Right renal cortex interstitium (tissue), 3 donors: ENCODE measurements at regions not wholly inside any gene's neighbourhood (a gene's known extent, or its start where the extent isn't known, plus 50 kb on each side); places are given as distances from the start of the nearest gene placed in this dataset.

ENCODE experiments used
- DNase-seq, 3 donors: peaks; one replicate each; pipeline ENCODE4 v3.0.0-alpha.2; 2013; ENCODE audit warnings: low read depth in 3 of 3, low spot score in 2 of 3

GRCh38 chr9:7549249-7549648 is 250.3 kb downstream of the DMAC1 start:
- DNase-seq = peak in 1 of 3 donors; percentile 35

GRCh38 chr9:7546261-7546660 is 253.3 kb downstream of the DMAC1 start:
- no peak for DNase-seq

DNA sequence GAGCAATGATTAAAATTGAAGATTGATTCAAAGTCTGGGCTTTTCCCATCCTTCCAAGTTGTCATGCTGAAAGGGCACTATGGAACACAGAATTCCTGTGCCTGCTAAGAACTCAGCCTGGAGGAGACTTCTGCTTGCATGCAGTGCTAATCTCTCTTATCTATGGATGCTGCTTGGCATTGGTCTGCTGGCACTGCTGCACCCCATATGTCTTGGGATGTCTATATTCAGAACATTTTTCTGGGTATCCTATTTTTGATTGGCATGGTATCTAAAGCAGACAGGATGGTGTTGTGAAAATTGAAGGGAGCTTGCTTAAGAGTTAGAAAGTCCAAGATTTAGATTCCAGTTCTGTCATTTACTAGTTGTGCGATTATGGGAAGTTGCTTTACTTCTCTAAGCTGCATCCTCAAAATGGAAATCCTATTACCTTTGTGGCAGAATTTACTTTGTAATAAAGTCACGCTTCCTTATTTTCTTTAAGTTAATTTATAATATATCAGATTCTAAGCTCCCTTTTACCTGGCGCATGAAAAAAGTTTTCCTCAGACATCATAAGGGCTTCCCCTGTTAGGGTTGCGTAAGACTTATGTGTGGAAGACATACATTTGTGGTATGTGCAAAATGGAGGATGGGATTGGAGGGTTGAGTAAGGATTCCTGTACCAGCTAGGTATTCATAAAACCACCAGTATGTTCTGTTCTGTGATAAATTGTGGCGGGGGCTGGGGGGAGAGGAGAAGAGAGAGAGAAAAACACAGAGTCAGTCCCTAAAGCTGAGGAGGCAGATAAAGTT is 254.0 kb downstream of the DMAC1 start:
- DNase-seq = no peak

- DNase-seq = no peak
Observed at GRCh38 chr9:7542693-7543092, 256.9 kb downstream of the DMAC1 start.

- no peak for DNase-seq
Observed at GRCh38 chr9:7542126-7542525, 257.5 kb downstream of the DMAC1 start.

DNA sequence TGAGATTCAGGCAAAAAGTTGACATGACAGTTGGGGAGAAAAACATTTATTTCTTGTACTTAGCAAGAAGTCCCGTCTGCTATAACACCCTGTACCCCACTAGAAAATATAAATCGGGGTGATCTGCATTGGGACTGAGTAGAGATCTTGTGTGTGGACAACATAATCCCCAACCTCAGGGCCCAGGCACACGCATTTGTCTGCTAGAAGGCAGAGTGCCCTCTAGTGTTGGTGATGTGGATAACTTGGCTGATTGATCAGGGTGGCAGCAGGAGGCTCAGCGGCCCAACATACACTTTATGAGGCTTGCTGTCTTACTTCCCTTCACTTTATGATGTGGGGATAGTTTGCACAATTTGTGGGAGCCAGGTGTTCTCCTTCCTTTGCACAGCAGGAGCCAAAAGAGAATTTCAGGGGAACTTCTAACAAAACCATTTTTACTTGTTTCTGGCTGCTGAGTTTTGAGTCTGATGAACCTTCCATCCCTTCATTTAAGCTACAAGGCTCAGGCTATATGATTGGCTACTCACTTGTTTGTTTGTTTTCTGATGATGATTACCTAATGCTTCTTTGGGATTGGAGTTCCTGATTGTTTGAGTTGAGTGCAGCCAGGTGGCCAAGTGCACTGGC is 263.2 kb downstream of the DMAC1 start:
- no peak for DNase-seq

- no peak for DNase-seq
Observed at GRCh38 chr9:7534211-7534935, 265.2 kb downstream of the DMAC1 start.

GRCh38 chr9:7533376-7534090 is 266.0 kb downstream of the DMAC1 start:
- no peak for DNase-seq

DNA sequence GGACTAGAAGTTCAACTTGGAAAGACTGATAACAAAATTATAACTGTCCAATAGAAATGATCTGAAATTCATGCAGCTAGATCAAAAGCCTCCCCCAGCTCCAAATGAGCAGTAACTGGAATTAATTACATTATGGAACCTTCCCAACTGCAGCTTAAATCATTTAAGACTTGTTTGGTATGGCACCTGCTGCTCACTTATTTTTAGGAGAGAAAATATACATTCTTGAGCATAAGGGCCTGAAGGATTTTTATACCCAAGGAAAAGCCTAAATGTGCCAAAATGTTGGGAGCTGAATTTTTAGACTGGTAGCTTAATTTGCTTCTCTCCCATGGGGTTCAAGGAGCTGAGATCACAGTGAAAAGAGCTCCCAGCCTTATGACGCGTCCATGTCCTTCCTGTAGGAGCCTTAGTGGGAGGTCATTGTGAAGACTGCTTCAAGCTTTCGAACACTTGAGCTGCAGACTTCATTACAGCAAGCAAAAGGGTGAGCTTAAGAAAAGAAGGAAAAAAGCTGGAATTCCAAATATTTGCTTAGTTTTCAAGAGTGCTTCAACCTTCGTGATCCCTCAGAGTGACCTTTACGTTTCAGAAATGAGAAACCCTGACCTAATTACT is 276.0 kb downstream of the DMAC1 start:
- DNase-seq = no peak

- DNase-seq = no peak
Observed at GRCh38 chr9:7520396-7520795, 279.2 kb downstream of the DMAC1 start.

DNA sequence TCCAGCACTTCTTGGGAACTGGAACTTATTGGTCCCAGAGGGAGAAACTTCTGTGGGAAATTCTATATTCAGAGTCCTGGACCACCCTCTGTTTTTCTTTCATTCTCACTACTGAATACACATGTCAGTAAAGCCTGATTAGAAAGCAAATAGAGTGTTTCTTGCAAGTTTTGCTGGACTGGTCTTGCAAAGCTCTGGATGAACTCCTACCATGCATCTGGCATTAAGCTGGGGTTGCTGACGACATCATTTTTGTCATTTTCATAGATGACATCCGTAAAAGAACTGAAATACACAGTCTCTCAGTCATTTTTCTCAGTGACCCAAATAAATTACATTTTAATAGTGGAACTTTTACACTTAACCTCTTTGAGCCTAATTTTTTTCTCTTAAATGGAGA is 283.2 kb downstream of the DMAC1 start:
- no peak for DNase-seq

- DNase-seq = no peak
Observed at GRCh38 chr9:7510199-7510598, 289.4 kb downstream of the DMAC1 start.

DNA sequence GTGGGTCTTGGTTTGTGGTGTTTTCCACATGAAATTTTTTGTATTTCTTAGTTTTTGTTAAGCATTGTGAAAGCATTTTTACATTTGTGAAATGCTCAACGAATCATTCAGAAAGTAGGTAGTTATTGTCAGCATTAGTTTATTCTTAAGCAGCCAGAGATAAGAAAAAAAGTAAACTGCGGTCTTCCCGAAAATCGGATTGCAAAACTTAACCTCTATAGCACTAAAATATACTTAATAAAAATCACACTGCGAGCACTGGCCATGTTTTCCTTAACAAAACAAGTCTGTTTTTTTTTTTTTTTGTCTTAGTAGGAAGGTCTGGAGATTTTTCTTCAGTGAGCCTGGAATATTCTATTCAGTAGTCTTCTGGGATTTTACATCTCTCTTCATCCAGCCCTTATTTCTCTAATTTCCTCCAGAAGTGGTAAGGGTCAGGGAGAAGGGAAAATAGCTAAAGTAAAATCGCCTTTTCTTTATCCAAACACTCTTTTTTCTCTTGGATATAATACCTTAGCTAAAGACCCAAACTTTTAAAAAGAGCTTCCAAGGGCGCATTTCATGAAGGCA is 289.9 kb downstream of the DMAC1 start:
- DNase-seq = no peak

DNA sequence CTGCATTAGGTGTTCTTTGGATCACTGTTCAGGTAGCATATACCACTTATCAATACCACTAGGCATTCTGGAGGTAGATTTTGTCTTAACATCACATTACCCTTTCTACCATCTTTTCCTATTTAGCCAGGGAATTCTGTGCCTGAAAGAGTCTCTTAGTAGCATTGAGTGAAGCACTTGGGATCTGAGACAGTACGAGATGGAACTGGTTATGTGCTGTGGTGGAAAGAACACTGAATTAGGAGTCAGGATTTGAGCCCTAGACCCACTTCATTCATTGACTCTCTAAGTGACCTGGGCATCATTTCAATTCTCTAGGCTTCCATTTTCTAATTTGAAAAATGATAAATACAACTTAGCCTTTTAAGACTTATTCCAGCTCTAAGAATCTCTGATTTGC is 291.1 kb downstream of the DMAC1 start:
- no peak for DNase-seq

- no peak for DNase-seq
Observed at GRCh38 chr9:7507566-7508270, 291.9 kb downstream of the DMAC1 start.

GRCh38 chr9:7507026-7507425 is 292.6 kb downstream of the DMAC1 start:
- DNase-seq = no peak

GRCh38 chr9:7500521-7500920 is 299.1 kb downstream of the DMAC1 start:
- DNase-seq = no peak

- DNase-seq = no peak
Observed at GRCh38 chr9:7491641-7492040, 307.9 kb downstream of the DMAC1 start.

DNA sequence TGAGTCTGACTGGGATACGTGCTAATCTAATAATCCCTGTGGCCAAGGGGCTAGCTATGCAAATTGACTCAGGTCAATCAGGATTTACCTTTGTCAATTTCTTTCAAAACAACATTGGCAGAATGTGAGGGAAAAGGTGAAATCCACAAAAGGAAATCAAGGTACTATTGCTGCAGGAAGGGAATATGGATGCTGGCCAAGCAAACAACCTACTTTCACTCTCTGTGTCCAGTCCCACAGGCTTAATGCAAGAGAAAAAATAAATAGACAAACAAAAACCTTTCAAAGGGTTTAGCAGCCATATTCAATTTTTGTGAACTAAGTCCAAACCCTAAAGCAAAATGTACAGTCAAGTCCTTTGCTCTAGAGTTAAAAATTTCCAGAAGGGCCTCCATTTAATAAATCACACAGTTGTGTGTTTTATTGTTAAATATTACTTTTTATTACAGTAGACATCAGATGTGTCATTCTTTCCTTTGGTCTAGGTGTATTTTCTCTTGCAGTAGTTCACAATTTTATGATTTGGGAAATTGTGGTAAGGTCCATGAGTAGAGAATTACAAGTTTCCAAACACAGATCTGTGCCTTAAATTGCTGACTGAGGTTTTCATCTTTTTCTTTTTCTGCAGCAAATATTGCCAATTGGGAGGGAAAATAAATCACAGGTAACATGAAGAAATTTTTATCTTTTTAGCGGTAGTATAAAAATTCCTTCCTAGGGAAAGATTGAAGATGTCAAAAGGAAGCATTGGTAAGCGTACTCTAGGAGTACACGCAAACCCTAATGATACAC is 309.1 kb downstream of the DMAC1 start:
- no peak for DNase-seq
